SK-N-SH (cell line): ENCODE measurements at regions not wholly inside any gene's neighbourhood (a gene's known extent, or its start where the extent isn't known, plus 50 kb on each side); places are given as distances from the start of the nearest gene placed in this dataset.

Experiments
- CTCF ChIP-seq: fragments of 200-600 bp; sonication (generic); IDR thresholded peaks from 2 replicates; pipeline ENCODE4 v1.6.1; 2017; ENCODE audit warnings: antibody characterized with exemption, mild to moderate bottlenecking, moderate library complexity
- EP300 ChIP-seq, 2 experiments: IDR thresholded peaks; 2 replicates each; pipeline versions ENCODE4 v1.4.0 to v1.6.1; 2012; ENCODE audit warnings: borderline replicate concordance in 1 of 2, low read depth in 1 of 2, low read length in 1 of 2
- EZH2phosphoT487 ChIP-seq: fragments of 200-600 bp; sonication (generic); IDR thresholded peaks from 2 replicates; pipeline ENCODE4 v1.6.1; 2017; ENCODE audit warnings: low read depth, mixed run types, mild to moderate bottlenecking, antibody characterized with exemption, moderate library complexity, borderline replicate concordance
- FOSL2 ChIP-seq: IDR thresholded peaks from 2 replicates; pipeline ENCODE4 v1.4.0; 2012; ENCODE audit warnings: low read depth, mild to moderate bottlenecking, moderate library complexity, borderline replicate concordance
- GABPA ChIP-seq: IDR thresholded peaks from 2 replicates; pipeline ENCODE4 v1.4.0; 2012; ENCODE audit warnings: low read depth, mild to moderate bottlenecking
- MXI1 ChIP-seq: IDR thresholded peaks from 2 replicates; pipeline ENCODE4 v1.6.1; 2012; ENCODE audit warnings: mild to moderate bottlenecking, low read depth, low read length, improper control_type of control experiment
- NRF1 ChIP-seq: IDR thresholded peaks from 2 replicates; pipeline ENCODE4 v1.6.1; 2012; ENCODE audit warnings: low read depth, mild to moderate bottlenecking, low read length
- PBX3 ChIP-seq: IDR thresholded peaks from 2 replicates; pipeline ENCODE4; 2012
- POLR2AphosphoS5 ChIP-seq: IDR thresholded peaks from 2 replicates; pipeline ENCODE4 v1.6.1; 2012; ENCODE audit warnings: low read depth, low read length
- RAD21 ChIP-seq: IDR thresholded peaks from 2 replicates; pipeline ENCODE4 v1.6.1; 2012; ENCODE audit warnings: mild to moderate bottlenecking, low read length
- REST ChIP-seq: IDR thresholded peaks from 2 replicates; pipeline ENCODE4 v1.6.1; 2012; ENCODE audit warnings: mild to moderate bottlenecking, low read depth, low read length, moderate library complexity
- RFX5 ChIP-seq: IDR thresholded peaks from 2 replicates; pipeline ENCODE4 v1.6.1; 2012; ENCODE audit warnings: mild to moderate bottlenecking, improper control_type of control experiment, low read length
- SIN3A ChIP-seq: IDR thresholded peaks from 2 replicates; pipeline ENCODE4 v1.6.1; 2012; ENCODE audit warnings: low read depth, mild to moderate bottlenecking, low read length, moderate library complexity, borderline replicate concordance
- YY1 ChIP-seq: IDR thresholded peaks from 2 replicates; pipeline ENCODE4 v1.4.0; 2012; ENCODE audit warnings: low read depth, mild to moderate bottlenecking

DNA sequence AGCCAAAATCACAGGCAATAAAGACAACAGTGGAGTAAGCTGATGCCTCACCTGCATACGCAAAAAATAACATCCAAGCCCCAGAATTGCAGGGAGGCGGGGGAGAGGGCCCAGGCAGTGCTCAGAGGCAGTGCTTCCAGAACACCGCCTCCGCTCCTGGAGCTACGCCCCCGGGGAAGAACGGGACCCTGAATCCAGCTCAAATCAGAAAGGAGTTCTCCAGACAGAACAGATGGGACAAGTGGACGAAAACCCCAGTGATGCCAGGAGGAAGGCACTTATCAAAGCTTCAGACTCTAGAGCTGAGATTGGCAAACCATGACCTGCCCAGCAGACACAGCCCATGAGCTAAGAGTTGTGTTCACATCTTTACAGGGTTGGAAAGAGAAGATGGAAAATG lies 683.9 kb downstream of the TBC1D22A start:
- TF ChIP-seq CTCF (no peak), NRF1 (no peak), PBX3 (no peak), FOSL2 (no peak), MXI1 (no peak), SIN3A (no peak), RFX5 (no peak), EP300 (IDR thresholded peaks at IDR 0.05; ENCODE audit: borderline replicate concordance in 1 of 2, low read depth in 1 of 2, low read length in 1 of 2) (no peak), GABPA (no peak), RAD21 (no peak), EZH2phosphoT487 (no peak), YY1 (no peak), REST (no peak), POLR2AphosphoS5 (no peak)
